ENCODE measurements at regions not wholly inside any gene's neighbourhood (a gene's known extent, or its start where the extent isn't known, plus 50 kb on each side); places are given as distances from the start of the nearest gene placed in this dataset.
A peak's percentile ranks its signal among the peaks of the same experiment; 100 is the strongest.

GRCh38 chr6:109897025-109897424 lies 81.1 kb upstream of the GPR6 start:
- H3K23ac ChIP-seq (ENCODE audit: low read length in 2 of 2), result no peak overlapping the region
- no peak for DNase-seq
- no peak overlapping the region for H3K4ac ChIP-seq (ENCODE audit: low read depth in 1 of 2, low read length in 2 of 2)
- H3K4me1 ChIP-seq (ENCODE audit: control insufficient read depth, insufficient read depth, low read depth, low read length), result no peaks in the 10 kb centered on the region
- H2AK5ac ChIP-seq (ENCODE audit: low read length, severe bottlenecking), result no peak overlapping the region
- H2AFZ ChIP-seq (ENCODE audit: low read depth, low read length), result no peak overlapping the region
- H3K4me2 ChIP-seq (ENCODE audit: low read length, poor library complexity, severe bottlenecking), result no peak overlapping the region
- no peak overlapping the region for H3K18ac ChIP-seq (ENCODE audit: low read depth in 1 of 2, low read length in 2 of 2)
- peak overlapping the region; percentile 60 for H3K9ac ChIP-seq (ENCODE audit: low read length)
- H3K27me3 ChIP-seq (ENCODE audit: control insufficient read depth in 1 of 2, insufficient read depth in 1 of 2, low read length in 2 of 2), result peaks cover 0 to 23% of the 10 kb centered on the region in 2 experiments
- WGBS, result 80% methylated on average over 1 of the region's 2 CpGs
- no peak overlapping the region for H2BK15ac ChIP-seq (ENCODE audit: low read depth, poor library complexity, severe bottlenecking)
- H2BK12ac ChIP-seq (ENCODE audit: low read length in 2 of 2), result no peak overlapping the region
- H2BK120ac ChIP-seq (ENCODE audit: low read depth, low read length), result no peak overlapping the region
- no peak overlapping the region for H3K27ac ChIP-seq (ENCODE audit: low read length, poor library complexity, severe bottlenecking)
- H2BK5ac ChIP-seq (ENCODE audit: low read depth, low read length, poor library complexity, severe bottlenecking), result no peak overlapping the region
- no peak overlapping the region for H3K4me3 ChIP-seq (ENCODE audit: insufficient read depth in 1 of 2, low read depth in 1 of 2, low read length in 2 of 2)
- no peaks in the 10 kb centered on the region for H3K79me1 ChIP-seq (replicated peaks; ENCODE audit: low read length, poor library complexity, severe bottlenecking)
- H4K91ac ChIP-seq (ENCODE audit: low read length), result no peak overlapping the region
- no peak overlapping the region for H4K8ac ChIP-seq (ENCODE audit: low read length)
- no peak overlapping the region for H3K14ac ChIP-seq (ENCODE audit: low read length in 2 of 2)
- H3K36me3 ChIP-seq (ENCODE audit: control insufficient read depth in 1 of 2, insufficient read depth in 2 of 2, low read depth in 1 of 2, low read length in 2 of 2), result no peaks in the 10 kb centered on the region
- H3K9me3 ChIP-seq (ENCODE audit: control insufficient read depth, low read length), result no peaks in the 10 kb centered on the region

- no peak overlapping the region for H2AK5ac ChIP-seq (ENCODE audit: low read length, severe bottlenecking)
- H4K91ac ChIP-seq (ENCODE audit: low read length), result no peak overlapping the region
- no peak overlapping the region for H3K14ac ChIP-seq (ENCODE audit: low read length in 2 of 2)
- no peak overlapping the region for H3K27ac ChIP-seq (ENCODE audit: low read length, poor library complexity, severe bottlenecking)
- no peak for DNase-seq
- no peak overlapping the region for H2BK12ac ChIP-seq (ENCODE audit: low read length in 2 of 2)
- H2BK15ac ChIP-seq (ENCODE audit: low read depth, poor library complexity, severe bottlenecking), result no peak overlapping the region
- no peak overlapping the region for H3K18ac ChIP-seq (ENCODE audit: low read depth in 1 of 2, low read length in 2 of 2)
- H2BK120ac ChIP-seq (ENCODE audit: low read depth, low read length), result no peak overlapping the region
- no peaks in the 10 kb centered on the region for H3K79me1 ChIP-seq (replicated peaks; ENCODE audit: low read length, poor library complexity, severe bottlenecking)
- H2BK5ac ChIP-seq (ENCODE audit: low read depth, low read length, poor library complexity, severe bottlenecking), result no peak overlapping the region
- no peak overlapping the region for H3K4ac ChIP-seq (ENCODE audit: low read depth in 1 of 2, low read length in 2 of 2)
- peaks cover 0 to 23% of the 10 kb centered on the region in 2 experiments for H3K27me3 ChIP-seq (ENCODE audit: control insufficient read depth in 1 of 2, insufficient read depth in 1 of 2, low read length in 2 of 2)
- H3K36me3 ChIP-seq (ENCODE audit: control insufficient read depth in 1 of 2, insufficient read depth in 2 of 2, low read depth in 1 of 2, low read length in 2 of 2), result no peaks in the 10 kb centered on the region
- no peak overlapping the region for H3K9ac ChIP-seq (ENCODE audit: low read length)
- WGBS, result 91% methylated on average over 2 of the region's 2 CpGs
- no peak overlapping the region for H2AFZ ChIP-seq (ENCODE audit: low read depth, low read length)
- no peak overlapping the region for H3K4me3 ChIP-seq (ENCODE audit: insufficient read depth in 1 of 2, low read depth in 1 of 2, low read length in 2 of 2)
- H4K8ac ChIP-seq (ENCODE audit: low read length), result no peak overlapping the region
- H3K4me2 ChIP-seq (ENCODE audit: low read length, poor library complexity, severe bottlenecking), result no peak overlapping the region
- H3K23ac ChIP-seq (ENCODE audit: low read length in 2 of 2), result no peak overlapping the region
- no peaks in the 10 kb centered on the region for H3K4me1 ChIP-seq (ENCODE audit: control insufficient read depth, insufficient read depth, low read depth, low read length)
- no peaks in the 10 kb centered on the region for H3K9me3 ChIP-seq (ENCODE audit: control insufficient read depth, low read length)
Measured at GRCh38 chr6:109897561-109898080, 80.5 kb upstream of the GPR6 start.

GRCh38 chr6:109901976-109902375 lies 76.1 kb upstream of the GPR6 start:
- no peak overlapping the region for H3K27ac ChIP-seq (ENCODE audit: low read length, poor library complexity, severe bottlenecking)
- no peak overlapping the region for H2BK12ac ChIP-seq (ENCODE audit: low read length in 2 of 2)
- no peak overlapping the region for H3K4me3 ChIP-seq (ENCODE audit: insufficient read depth in 1 of 2, low read depth in 1 of 2, low read length in 2 of 2)
- no peak overlapping the region for H2AK5ac ChIP-seq (ENCODE audit: low read length, severe bottlenecking)
- no peak overlapping the region for H3K4me2 ChIP-seq (ENCODE audit: low read length, poor library complexity, severe bottlenecking)
- WGBS, result 73% methylated on average over 2 of the region's 2 CpGs
- no peak overlapping the region for H3K9ac ChIP-seq (ENCODE audit: low read length)
- H3K27me3 ChIP-seq (ENCODE audit: control insufficient read depth in 1 of 2, insufficient read depth in 1 of 2, low read length in 2 of 2), result peaks cover 0 to 34% of the 10 kb centered on the region in 2 experiments
- no peak overlapping the region for H2BK120ac ChIP-seq (ENCODE audit: low read depth, low read length)
- no peak overlapping the region for H3K18ac ChIP-seq (ENCODE audit: low read depth in 1 of 2, low read length in 2 of 2)
- H3K79me1 ChIP-seq (replicated peaks; ENCODE audit: low read length, poor library complexity, severe bottlenecking), result no peaks in the 10 kb centered on the region
- H3K36me3 ChIP-seq (ENCODE audit: control insufficient read depth in 1 of 2, insufficient read depth in 2 of 2, low read depth in 1 of 2, low read length in 2 of 2), result no peaks in the 10 kb centered on the region
- no peaks in the 10 kb centered on the region for H3K4me1 ChIP-seq (ENCODE audit: control insufficient read depth, insufficient read depth, low read depth, low read length)
- no peak overlapping the region for H3K4ac ChIP-seq (ENCODE audit: low read depth in 1 of 2, low read length in 2 of 2)
- no peak overlapping the region for H4K8ac ChIP-seq (ENCODE audit: low read length)
- H3K14ac ChIP-seq (ENCODE audit: low read length in 2 of 2), result no peak overlapping the region
- H2BK15ac ChIP-seq (ENCODE audit: low read depth, poor library complexity, severe bottlenecking), result no peak overlapping the region
- no peak overlapping the region for H3K23ac ChIP-seq (ENCODE audit: low read length in 2 of 2)
- no peak overlapping the region for H4K91ac ChIP-seq (ENCODE audit: low read length)
- no peaks in the 10 kb centered on the region for H3K9me3 ChIP-seq (ENCODE audit: control insufficient read depth, low read length)
- no peak overlapping the region for H2BK5ac ChIP-seq (ENCODE audit: low read depth, low read length, poor library complexity, severe bottlenecking)
- DNase-seq, result no peak
- H2AFZ ChIP-seq (ENCODE audit: low read depth, low read length), result no peak overlapping the region

GRCh38 chr6:109902870-109903269 lies 75.2 kb upstream of the GPR6 start:
- H3K27ac ChIP-seq (ENCODE audit: low read length, poor library complexity, severe bottlenecking), result no peak overlapping the region
- no peaks in the 10 kb centered on the region for H3K79me1 ChIP-seq (replicated peaks; ENCODE audit: low read length, poor library complexity, severe bottlenecking)
- H3K23ac ChIP-seq (ENCODE audit: low read length in 2 of 2), result no peak overlapping the region
- WGBS, result 79% methylated on average over 1 of the region's 1 CpG
- no peak overlapping the region for H3K18ac ChIP-seq (ENCODE audit: low read depth in 1 of 2, low read length in 2 of 2)
- H2AFZ ChIP-seq (ENCODE audit: low read depth, low read length), result no peak overlapping the region
- H2BK5ac ChIP-seq (ENCODE audit: low read depth, low read length, poor library complexity, severe bottlenecking), result no peak overlapping the region
- DNase-seq, result no peak
- no peak overlapping the region for H2AK5ac ChIP-seq (ENCODE audit: low read length, severe bottlenecking)
- H3K9ac ChIP-seq (ENCODE audit: low read length), result no peak overlapping the region
- H2BK12ac ChIP-seq (ENCODE audit: low read length in 2 of 2), result no peak overlapping the region
- no peak overlapping the region for H3K4me3 ChIP-seq (ENCODE audit: insufficient read depth in 1 of 2, low read depth in 1 of 2, low read length in 2 of 2)
- peaks cover 0 to 28% of the 10 kb centered on the region in 2 experiments for H3K27me3 ChIP-seq (ENCODE audit: control insufficient read depth in 1 of 2, insufficient read depth in 1 of 2, low read length in 2 of 2)
- no peak overlapping the region for H3K4me2 ChIP-seq (ENCODE audit: low read length, poor library complexity, severe bottlenecking)
- no peaks in the 10 kb centered on the region for H3K9me3 ChIP-seq (ENCODE audit: control insufficient read depth, low read length)
- H2BK15ac ChIP-seq (ENCODE audit: low read depth, poor library complexity, severe bottlenecking), result no peak overlapping the region
- no peaks in the 10 kb centered on the region for H3K36me3 ChIP-seq (ENCODE audit: control insufficient read depth in 1 of 2, insufficient read depth in 2 of 2, low read depth in 1 of 2, low read length in 2 of 2)
- no peaks in the 10 kb centered on the region for H3K4me1 ChIP-seq (ENCODE audit: control insufficient read depth, insufficient read depth, low read depth, low read length)
- no peak overlapping the region for H2BK120ac ChIP-seq (ENCODE audit: low read depth, low read length)
- no peak overlapping the region for H4K8ac ChIP-seq (ENCODE audit: low read length)
- H4K91ac ChIP-seq (ENCODE audit: low read length), result no peak overlapping the region
- H3K4ac ChIP-seq (ENCODE audit: low read depth in 1 of 2, low read length in 2 of 2), result no peak overlapping the region
- H3K14ac ChIP-seq (ENCODE audit: low read length in 2 of 2), result no peak overlapping the region

Data from mesenchymal stem cell (in vitro differentiated cells and primary cell).